ENCODE measurements at regions not wholly inside any gene's neighbourhood (a gene's known extent, or its start where the extent isn't known, plus 50 kb on each side); places are given as distances from the start of the nearest gene placed in this dataset.

GRCh38 chr13:65921933-65922332, 1308.2 kb downstream of the PCDH9 start:
- no peak for DNase-seq (ENCODE audit: extremely low spot score)
- CTCF ChIA-PET, result no interaction called here
- no peak for TF ChIP-seq CTCF (IDR thresholded peaks at IDR 0.05; ENCODE audit: control extremely low read depth, extremely low read depth, low read depth, missing control alignments)
- POLR2A ChIA-PET, result no interaction called here

- TF ChIP-seq CTCF (IDR thresholded peaks at IDR 0.05; ENCODE audit: control extremely low read depth, extremely low read depth, low read depth, missing control alignments), result no peak
- CTCF ChIA-PET, result no interaction called here
Measured at GRCh38 chr13:65917731-65918130, 1312.4 kb downstream of the PCDH9 start.

GRCh38 chr13:65915195-65915594, 1314.9 kb downstream of the PCDH9 start:
- POLR2A ChIA-PET, result no interaction called here
- CTCF ChIA-PET, result no interaction called here
- no peak for DNase-seq (ENCODE audit: extremely low spot score)
- no peak for TF ChIP-seq CTCF (IDR thresholded peaks at IDR 0.05; ENCODE audit: control extremely low read depth, extremely low read depth, low read depth, missing control alignments)

More at GRCh38 chr13:65917731-65918130, 1312.4 kb downstream of the PCDH9 start:
- no peak for DNase-seq (ENCODE audit: extremely low spot score)
- POLR2A ChIA-PET, result no interaction called here

- no peak for DNase-seq (ENCODE audit: extremely low spot score)
- CTCF ChIA-PET, result no interaction called here
- POLR2A ChIA-PET, result no interaction called here
- TF ChIP-seq CTCF (IDR thresholded peaks at IDR 0.05; ENCODE audit: control extremely low read depth, extremely low read depth, low read depth, missing control alignments), result no peak
Measured at GRCh38 chr13:65914716-65915115, 1315.4 kb downstream of the PCDH9 start.

GRCh38 chr13:65913173-65913572, 1317.0 kb downstream of the PCDH9 start:
- no peak for DNase-seq (ENCODE audit: extremely low spot score)
- ChIA-PET CTCF (no interaction called here), POLR2A (no interaction called here)
- TF ChIP-seq CTCF (IDR thresholded peaks at IDR 0.05; ENCODE audit: control extremely low read depth, extremely low read depth, low read depth, missing control alignments), result no peak

GRCh38 chr13:65912516-65912915, 1317.6 kb downstream of the PCDH9 start:
- TF ChIP-seq CTCF (IDR thresholded peaks at IDR 0.05; ENCODE audit: control extremely low read depth, extremely low read depth, low read depth, missing control alignments), result no peak
- ChIA-PET CTCF (no interaction called here), POLR2A (no interaction called here)
- DNase-seq (ENCODE audit: extremely low spot score), result no peak

GRCh38 chr13:65911546-65912193, 1318.5 kb downstream of the PCDH9 start:
- ChIA-PET CTCF (no interaction called here), POLR2A (no interaction called here)
- DNase-seq (ENCODE audit: extremely low spot score), result no peak
- no peak for TF ChIP-seq CTCF (IDR thresholded peaks at IDR 0.05; ENCODE audit: control extremely low read depth, extremely low read depth, low read depth, missing control alignments)
